ENCODE measurements at regions not wholly inside any gene's neighbourhood (a gene's known extent, or its start where the extent isn't known, plus 50 kb on each side); places are given as distances from the start of the nearest gene placed in this dataset.

DNA sequence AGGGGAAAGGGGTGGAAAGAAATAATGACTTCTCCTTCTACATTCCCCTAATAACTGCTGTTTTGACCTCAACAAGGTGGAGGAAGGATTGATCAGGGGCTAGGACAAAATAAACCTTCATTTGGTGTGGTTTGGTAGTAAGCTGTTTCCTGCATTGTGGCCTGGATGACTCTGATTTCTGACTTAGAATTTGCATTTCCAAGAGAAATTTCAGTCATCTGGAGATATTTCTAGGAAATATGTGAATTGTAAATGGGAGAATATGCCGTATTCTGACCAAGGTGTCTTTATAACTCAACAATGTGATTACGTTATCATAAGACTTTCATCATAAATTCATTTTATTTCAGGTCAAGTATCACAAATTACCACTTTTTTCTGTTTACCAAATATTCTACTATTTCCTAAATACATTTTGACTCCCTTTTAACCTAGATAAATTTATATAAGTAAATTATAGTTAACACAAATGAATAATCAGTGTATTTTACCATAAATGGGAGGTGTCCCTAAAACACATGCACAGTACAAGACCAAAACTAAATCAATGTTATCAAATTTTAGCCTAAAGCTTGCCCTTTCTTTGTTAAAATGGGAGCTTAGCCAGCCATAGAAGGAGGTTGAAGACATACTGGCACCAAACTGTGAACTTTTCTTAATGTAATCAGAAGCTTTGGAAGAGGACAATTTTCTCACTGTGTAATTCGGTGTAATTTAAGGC is 828.8 kb downstream of the TMTC2 start:
- 94% methylated on average over 3 of the region's 3 CpGs; no CpG with 5 or more reads in 1 of the 2 experiments for WGBS, 2 experiments (ENCODE audit: extremely low coverage in 1 of 2, insufficient coverage in 1 of 2, insufficient read length in 1 of 2, insufficient replicate concordance in 2 of 2, low coverage in 1 of 2, low lambda C conversion rate in 2 of 2, missing lambda C conversion rate in 1 of 2)
- FAIRE-seq: no peak

More for the DNA sequence above, 828.8 kb downstream of the TMTC2 start:
- Histone ChIP-seq H3K23me2 (ENCODE audit: low read depth, low read length) (no peaks in the 10 kb centered on the region), H3K4me1 (replicated peaks in 1 of 4; ENCODE audit: control insufficient read depth in 3 of 4, insufficient read depth in 4 of 4, low read length in 3 of 4) (no peaks in the 10 kb centered on the region), H3K36me3 (ENCODE audit: control insufficient read depth in 2 of 4, insufficient read depth in 4 of 4, low read length in 3 of 4) (no peaks in the 10 kb centered on the region), H3K14ac (ENCODE audit: insufficient read length) (no peak overlapping the region), H3K56ac (replicated peaks; ENCODE audit: insufficient read length, low read depth, low read length) (no peak overlapping the region), H3K79me2 (ENCODE audit: control insufficient read depth in 1 of 2, insufficient read depth in 2 of 2, low read length in 2 of 2) (no peaks in the 10 kb centered on the region), H3K4me2 (ENCODE audit: insufficient read depth in 1 of 2, low read depth in 2 of 2, low read length in 2 of 2) (no peak overlapping the region), H3K4me3 (ENCODE audit: extremely low read depth in 1 of 4, insufficient read depth in 2 of 4, low read depth in 3 of 4, low read length in 4 of 4) (no peak overlapping the region), H4K20me1 (replicated peaks in 1 of 2; ENCODE audit: control insufficient read depth in 1 of 2, insufficient read depth in 2 of 2, low read length in 2 of 2) (no peaks in the 10 kb centered on the region), H2AK5ac (ENCODE audit: low read depth, low read length) (no peak overlapping the region), H3K27me3 (replicated peaks in 1 of 4; ENCODE audit: control insufficient read depth in 3 of 4, extremely low read depth in 1 of 4, insufficient read depth in 3 of 4, low read length in 3 of 4) (no peaks in the 10 kb centered on the region), H4K5ac (ENCODE audit: insufficient read length, low read depth, low read length) (no peak overlapping the region), H3K9ac (replicated peaks in 1 of 4; ENCODE audit: extremely low read depth in 1 of 4, low read depth in 3 of 4, low read length in 3 of 4) (no peak overlapping the region), H2BK120ac (replicated peaks; ENCODE audit: low read depth, low read length) (no peak overlapping the region), H2BK20ac (ENCODE audit: low read length) (no peak overlapping the region), H2BK12ac (ENCODE audit: low read depth, low read length) (no peak overlapping the region), H3K27ac (ENCODE audit: low read depth, low read length) (no peak overlapping the region), H3K9me3 (ENCODE audit: insufficient read depth in 2 of 2, low read depth in 1 of 2, low read length in 1 of 2) (no peaks in the 10 kb centered on the region), H3K79me1 (ENCODE audit: low read depth, low read length) (no peaks in the 10 kb centered on the region), H2BK5ac (ENCODE audit: low read depth, low read length) (no peak overlapping the region), H3K4ac (replicated peaks; ENCODE audit: insufficient read length, low read depth, low read length) (no peak overlapping the region), H2AFZ (ENCODE audit: low read length) (peak overlapping the region; percentile 30; the same call in 1 of the 2 replicates), H4K8ac (ENCODE audit: extremely low read depth, insufficient read depth, low read length) (no peak overlapping the region), H2BK15ac (ENCODE audit: low read length) (no peak overlapping the region), H3K18ac (ENCODE audit: extremely low read depth, low read length) (no peak overlapping the region), H4K91ac (replicated peaks; ENCODE audit: insufficient read length, low read length) (no peak overlapping the region), H3K23ac (ENCODE audit: insufficient read length) (no peak overlapping the region)
- CTCF ChIA-PET (ENCODE audit: partially characterized antibody): no interaction called here
- POLR2A ChIA-PET (ENCODE audit: partially characterized antibody): no interaction called here
- DNase-seq (ENCODE audit: low read depth in 1 of 2, low spot score in 2 of 2): no peak
- TF ChIP-seq GABPA (IDR thresholded peaks at IDR 0.05; ENCODE audit: borderline replicate concordance, insufficient read depth, low read length) (no peak), CTCF (IDR thresholded peaks at IDR 0.05; ENCODE audit: control extremely low read depth in 1 of 3, insufficient read depth in 1 of 3, low read depth in 1 of 3, low read length in 3 of 3) (no peak), RNF2 (IDR thresholded peaks at IDR 0.05; ENCODE audit: borderline replicate concordance, low read depth, low read length, missing control alignments, poor library complexity, severe bottlenecking) (no peak), SP2 (IDR thresholded peaks at IDR 0.05; ENCODE audit: low read length) (no peak), FOSL1 (IDR thresholded peaks at IDR 0.05; ENCODE audit: insufficient read depth, low read depth, low read length) (no peak), CBX8 (IDR thresholded peaks at IDR 0.05; ENCODE audit: borderline replicate concordance, low read depth, low read length) (no peak), MAX (IDR thresholded peaks at IDR 0.05) (no peak), EGR1 (IDR thresholded peaks at IDR 0.05; ENCODE audit: borderline replicate concordance, low read depth, low read length) (no peak), SRF (IDR thresholded peaks at IDR 0.05; ENCODE audit: low read depth, low read length) (no peak)

All from H1 (cell line).